ENCODE measurements at regions not wholly inside any gene's neighbourhood (a gene's known extent, or its start where the extent isn't known, plus 50 kb on each side); places are given as distances from the start of the nearest gene placed in this dataset.

DNA sequence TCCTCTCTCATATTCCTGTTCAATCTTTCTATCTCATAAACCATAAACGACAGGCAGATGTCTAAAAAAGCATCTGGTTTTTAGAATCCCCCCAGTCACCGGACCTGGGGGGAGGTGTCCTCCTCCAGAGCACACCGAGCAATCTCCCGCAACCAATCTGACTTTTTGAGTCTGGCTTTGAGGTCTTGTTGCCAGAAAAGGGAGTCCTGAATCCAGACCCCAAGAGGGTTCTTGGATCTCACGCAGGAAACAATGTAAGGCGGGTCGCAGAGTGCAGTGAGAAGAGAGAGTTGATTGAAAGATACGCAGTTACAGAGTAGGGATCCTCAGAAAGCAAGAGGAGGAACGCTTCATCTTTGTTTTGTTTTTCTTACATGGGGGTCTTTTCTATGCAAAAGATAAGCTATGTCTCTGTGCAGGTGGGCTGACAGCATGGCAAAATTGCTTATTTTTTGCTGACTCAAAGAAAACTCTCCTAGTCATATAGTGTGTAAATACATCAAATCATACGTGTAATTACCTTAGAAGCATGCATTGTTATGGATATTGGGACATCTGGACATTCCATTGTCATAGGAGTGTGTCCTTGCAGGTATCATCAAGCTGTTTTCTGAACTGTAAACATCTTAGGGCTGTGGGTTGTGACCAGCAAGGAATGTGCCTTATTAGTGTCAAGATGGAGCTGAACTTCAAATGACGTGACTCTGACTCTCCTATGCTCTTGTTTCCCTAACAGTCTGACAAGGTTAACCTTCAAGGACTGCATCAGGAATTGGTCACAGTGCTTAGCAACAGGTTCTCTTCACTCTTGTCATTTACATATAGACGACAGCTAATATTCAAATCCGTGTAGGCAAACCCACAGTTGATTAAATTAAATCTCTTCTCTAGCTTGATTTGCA, 159.3 kb upstream of the DAPK1 start:
- H2AFZ ChIP-seq (ENCODE audit: control insufficient read depth, low read length) = peak overlapping the region; percentile 76
- peak overlapping the region in 1 of 3 experiments; percentile 65 for H3K4me3 ChIP-seq (ENCODE audit: control insufficient read depth in 2 of 3, extremely low read depth in 1 of 3, insufficient read depth in 2 of 3, low read depth in 1 of 3, low read length in 3 of 3)
- no peak overlapping the region for H3K27ac ChIP-seq (ENCODE audit: control insufficient read depth, insufficient read depth, low read length)
- FAIRE-seq (no peak), DNase-seq (ENCODE audit: low read depth, low spot score) (no peak)
- dilution Hi-C loops (cut with MboI; ENCODE audit: extremely low pct_ligation_motif_present, low sequenced_read_pairs) = no loop called here
- H3K27me3 ChIP-seq (ENCODE audit: control insufficient read depth, extremely low read depth, insufficient read depth, low read length) = peaks cover 3% of the 10 kb centered on the region
- TF ChIP-seq, protein P1, sequence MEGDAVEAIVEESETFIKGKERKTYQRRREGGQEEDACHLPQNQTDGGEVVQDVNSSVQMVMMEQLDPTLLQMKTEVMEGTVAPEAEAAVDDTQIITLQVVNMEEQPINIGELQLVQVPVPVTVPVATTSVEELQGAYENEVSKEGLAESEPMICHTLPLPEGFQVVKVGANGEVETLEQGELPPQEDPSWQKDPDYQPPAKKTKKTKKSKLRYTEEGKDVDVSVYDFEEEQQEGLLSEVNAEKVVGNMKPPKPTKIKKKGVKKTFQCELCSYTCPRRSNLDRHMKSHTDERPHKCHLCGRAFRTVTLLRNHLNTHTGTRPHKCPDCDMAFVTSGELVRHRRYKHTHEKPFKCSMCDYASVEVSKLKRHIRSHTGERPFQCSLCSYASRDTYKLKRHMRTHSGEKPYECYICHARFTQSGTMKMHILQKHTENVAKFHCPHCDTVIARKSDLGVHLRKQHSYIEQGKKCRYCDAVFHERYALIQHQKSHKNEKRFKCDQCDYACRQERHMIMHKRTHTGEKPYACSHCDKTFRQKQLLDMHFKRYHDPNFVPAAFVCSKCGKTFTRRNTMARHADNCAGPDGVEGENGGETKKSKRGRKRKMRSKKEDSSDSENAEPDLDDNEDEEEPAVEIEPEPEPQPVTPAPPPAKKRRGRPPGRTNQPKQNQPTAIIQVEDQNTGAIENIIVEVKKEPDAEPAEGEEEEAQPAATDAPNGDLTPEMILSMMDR (optimal IDR thresholded peaks at IDR 0.05 in 1 of 3, IDR thresholded peaks at IDR 0.05 in 1 of 3, conservative IDR thresholded peaks at IDR 0.05 in 1 of 3; ENCODE audit: extremely low read depth in 1 of 3, insufficient read depth in 2 of 3, low read length in 3 of 3) = no peak
- TF ChIP-seq EZH2 (IDR thresholded peaks at IDR 0.05; ENCODE audit: low read length) = no peak
- no peaks in the 10 kb centered on the region for H3K79me2 ChIP-seq (ENCODE audit: control insufficient read depth, insufficient read depth, low read length)
- no peak overlapping the region for H3K9ac ChIP-seq (ENCODE audit: control insufficient read depth, extremely low read depth, insufficient read depth, low read length)
- peak overlapping the region; percentile 95 for H3K4me2 ChIP-seq (ENCODE audit: control insufficient read depth, extremely low read depth, insufficient read depth, low read depth, low read length)
- H3K36me3 ChIP-seq (ENCODE audit: control insufficient read depth in 2 of 2, extremely low read depth in 1 of 2, insufficient read depth in 2 of 2, low read length in 2 of 2) = no peaks in the 10 kb centered on the region
- H3K9me3 ChIP-seq (ENCODE audit: control insufficient read depth, low read depth, low read length) = no peaks in the 10 kb centered on the region
- no peaks in the 10 kb centered on the region for H3K9me1 ChIP-seq (ENCODE audit: control insufficient read depth, extremely low read depth, insufficient read depth, low read length)
- H4K20me1 ChIP-seq (ENCODE audit: control insufficient read depth, extremely low read depth, insufficient read depth, low read length) = no peaks in the 10 kb centered on the region
- peaks cover 12% of the 10 kb centered on the region for H3K4me1 ChIP-seq (ENCODE audit: control insufficient read depth, extremely low read depth, insufficient read depth, low read length)

DNA sequence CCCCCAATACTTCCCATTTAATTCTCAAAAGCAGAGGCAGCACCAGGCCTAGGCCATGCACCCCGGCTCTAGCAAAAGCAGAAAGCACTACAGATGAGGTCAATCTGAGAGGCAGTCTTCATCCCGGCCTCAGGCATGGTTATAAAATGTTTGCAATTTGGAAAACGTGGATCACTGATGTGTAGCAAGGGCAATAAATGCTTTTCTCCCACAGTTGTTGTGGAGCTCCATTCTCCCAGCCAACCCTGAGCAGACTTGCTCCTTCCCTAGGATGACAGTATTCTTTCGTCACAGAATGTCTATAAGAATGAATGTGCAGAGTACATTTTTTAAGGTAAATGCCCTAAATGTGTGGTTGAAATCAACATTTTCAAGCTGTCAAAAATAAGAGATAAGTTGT, 157.3 kb upstream of the DAPK1 start:
- Histone ChIP-seq H3K4me2 (ENCODE audit: control insufficient read depth, extremely low read depth, insufficient read depth, low read depth, low read length) (no peak overlapping the region), H3K9me1 (ENCODE audit: control insufficient read depth, extremely low read depth, insufficient read depth, low read length) (no peaks in the 10 kb centered on the region), H4K20me1 (ENCODE audit: control insufficient read depth, extremely low read depth, insufficient read depth, low read length) (no peaks in the 10 kb centered on the region), H3K36me3 (ENCODE audit: control insufficient read depth in 2 of 2, extremely low read depth in 1 of 2, insufficient read depth in 2 of 2, low read length in 2 of 2) (no peaks in the 10 kb centered on the region), H3K9me3 (ENCODE audit: control insufficient read depth, low read depth, low read length) (no peaks in the 10 kb centered on the region), H3K79me2 (ENCODE audit: control insufficient read depth, insufficient read depth, low read length) (no peaks in the 10 kb centered on the region), H2AFZ (ENCODE audit: control insufficient read depth, low read length) (no peak overlapping the region), H3K27me3 (ENCODE audit: control insufficient read depth, extremely low read depth, insufficient read depth, low read length) (peaks cover 3% of the 10 kb centered on the region), H3K27ac (ENCODE audit: control insufficient read depth, insufficient read depth, low read length) (no peak overlapping the region), H3K4me3 (ENCODE audit: control insufficient read depth in 2 of 3, extremely low read depth in 1 of 3, insufficient read depth in 2 of 3, low read depth in 1 of 3, low read length in 3 of 3) (no peak overlapping the region), H3K9ac (ENCODE audit: control insufficient read depth, extremely low read depth, insufficient read depth, low read length) (no peak overlapping the region), H3K4me1 (ENCODE audit: control insufficient read depth, extremely low read depth, insufficient read depth, low read length) (peaks cover 18% of the 10 kb centered on the region)
- dilution Hi-C loops (cut with MboI; ENCODE audit: extremely low pct_ligation_motif_present, low sequenced_read_pairs) = no loop called here
- no peak for TF ChIP-seq EZH2 (IDR thresholded peaks at IDR 0.05; ENCODE audit: low read length)
- TF ChIP-seq, protein P1 (optimal IDR thresholded peaks at IDR 0.05 in 1 of 3, IDR thresholded peaks at IDR 0.05 in 1 of 3, conservative IDR thresholded peaks at IDR 0.05 in 1 of 3; ENCODE audit: extremely low read depth in 1 of 3, insufficient read depth in 2 of 3, low read length in 3 of 3) = no peak
- FAIRE-seq (no peak), DNase-seq (ENCODE audit: low read depth, low spot score) (no peak)
